Chondrocyte (in vitro differentiated cells): ENCODE measurements at regions not wholly inside any gene's neighbourhood (a gene's known extent, or its start where the extent isn't known, plus 50 kb on each side); places are given as distances from the start of the nearest gene placed in this dataset.

Source experiments
- DNase-seq: peaks from one replicate; pipeline ENCODE4 v3.0.0; 2021; ENCODE audit warnings: mixed read lengths, low spot score
- H3K27ac Mint-ChIP-seq: one replicate; pipeline ENCODE4 v1.8.0; 2021; ENCODE audit warnings: mild to moderate bottlenecking, moderate library complexity, mixed read lengths; ENCODE audit not compliant: unreplicated experiment
- H3K27me3 Mint-ChIP-seq: 2 replicates; pipeline ENCODE4 v1.8.0; 2021; ENCODE audit warnings: low read depth, mixed read lengths
- H3K36me3 Mint-ChIP-seq: 2 replicates; pipeline ENCODE4 v1.8.0; 2021; ENCODE audit warnings: low read depth, mixed read lengths
- H3K4me1 Mint-ChIP-seq: 2 replicates; pipeline ENCODE4 v1.8.0; 2021; ENCODE audit warnings: low read depth, mild to moderate bottlenecking, mixed read lengths
- H3K4me3 Mint-ChIP-seq: one replicate; pipeline ENCODE4 v1.8.0; 2021; ENCODE audit warnings: mild to moderate bottlenecking, moderate library complexity, mixed read lengths; ENCODE audit not compliant: unreplicated experiment
- H3K9me3 Mint-ChIP-seq: 2 replicates; pipeline ENCODE4 v1.8.0; 2021; ENCODE audit warnings: low read depth, mixed read lengths
- TF ChIP-seq, protein P1 (sequence below): fragments of 200-600 bp; sonication (generic); IDR thresholded peaks from 2 replicates; pipeline ENCODE4 v1.5.0; 2021; ENCODE audit warnings: antibody characterized with exemption, mild to moderate bottlenecking, moderate library complexity

DNA sequence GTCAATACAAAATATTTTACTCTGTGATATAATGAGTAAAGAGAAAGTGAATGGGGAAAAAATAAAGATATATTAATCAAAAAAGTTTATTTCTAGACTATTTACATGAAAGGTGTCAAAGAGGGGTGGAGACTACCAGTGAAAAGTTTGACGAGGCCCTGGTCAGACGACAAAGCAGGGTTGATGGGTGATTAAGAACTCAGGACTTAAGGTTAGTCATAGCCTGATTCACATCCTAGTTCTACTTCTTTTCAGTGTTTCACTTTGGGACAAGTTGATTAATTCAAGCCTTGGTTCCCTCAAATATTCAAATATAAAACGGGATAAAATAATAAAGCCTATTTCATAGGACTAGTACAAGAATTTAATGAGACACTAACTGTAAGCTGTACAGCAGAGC, 178.2 kb upstream of the HS3ST5 start:
- Mint-ChIP-seq H3K9me3 (no peaks in the 10 kb centered on the region), H3K4me1 (peaks cover 5% of the 10 kb centered on the region), H3K27me3 (peaks cover 4% of the 10 kb centered on the region), H3K4me3 (no peak overlapping the region), H3K27ac (no peak overlapping the region), H3K36me3 (no peaks in the 10 kb centered on the region)
- TF ChIP-seq, protein P1, sequence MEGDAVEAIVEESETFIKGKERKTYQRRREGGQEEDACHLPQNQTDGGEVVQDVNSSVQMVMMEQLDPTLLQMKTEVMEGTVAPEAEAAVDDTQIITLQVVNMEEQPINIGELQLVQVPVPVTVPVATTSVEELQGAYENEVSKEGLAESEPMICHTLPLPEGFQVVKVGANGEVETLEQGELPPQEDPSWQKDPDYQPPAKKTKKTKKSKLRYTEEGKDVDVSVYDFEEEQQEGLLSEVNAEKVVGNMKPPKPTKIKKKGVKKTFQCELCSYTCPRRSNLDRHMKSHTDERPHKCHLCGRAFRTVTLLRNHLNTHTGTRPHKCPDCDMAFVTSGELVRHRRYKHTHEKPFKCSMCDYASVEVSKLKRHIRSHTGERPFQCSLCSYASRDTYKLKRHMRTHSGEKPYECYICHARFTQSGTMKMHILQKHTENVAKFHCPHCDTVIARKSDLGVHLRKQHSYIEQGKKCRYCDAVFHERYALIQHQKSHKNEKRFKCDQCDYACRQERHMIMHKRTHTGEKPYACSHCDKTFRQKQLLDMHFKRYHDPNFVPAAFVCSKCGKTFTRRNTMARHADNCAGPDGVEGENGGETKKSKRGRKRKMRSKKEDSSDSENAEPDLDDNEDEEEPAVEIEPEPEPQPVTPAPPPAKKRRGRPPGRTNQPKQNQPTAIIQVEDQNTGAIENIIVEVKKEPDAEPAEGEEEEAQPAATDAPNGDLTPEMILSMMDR: no peak
- DNase-seq: no peak

DNA sequence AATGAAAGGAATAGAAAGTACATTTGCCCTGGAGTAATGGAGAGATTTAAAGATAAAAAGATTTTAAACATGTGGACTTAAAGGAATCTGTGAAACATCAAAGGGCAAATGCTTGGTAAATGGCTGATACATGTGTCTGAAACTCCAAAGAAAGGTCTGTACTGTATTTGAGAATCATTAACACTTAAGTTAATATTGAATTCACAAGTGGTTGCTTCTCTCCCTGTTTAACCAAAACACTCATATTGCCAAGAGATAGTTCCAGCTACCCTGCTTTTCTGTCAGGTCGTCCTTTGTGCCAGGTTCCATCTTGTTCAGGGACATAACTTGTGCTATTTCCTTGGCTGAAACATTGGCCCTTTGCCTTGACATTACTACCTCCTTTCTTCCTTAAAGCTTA, 171.3 kb upstream of the HS3ST5 start:
- no peak for DNase-seq
- Mint-ChIP-seq H3K4me3 (no peak overlapping the region), H3K36me3 (no peaks in the 10 kb centered on the region), H3K27ac (no peak overlapping the region), H3K4me1 (no peaks in the 10 kb centered on the region), H3K27me3 (no peaks in the 10 kb centered on the region), H3K9me3 (peaks cover 14% of the 10 kb centered on the region)
- TF ChIP-seq, protein P1: no peak

DNA sequence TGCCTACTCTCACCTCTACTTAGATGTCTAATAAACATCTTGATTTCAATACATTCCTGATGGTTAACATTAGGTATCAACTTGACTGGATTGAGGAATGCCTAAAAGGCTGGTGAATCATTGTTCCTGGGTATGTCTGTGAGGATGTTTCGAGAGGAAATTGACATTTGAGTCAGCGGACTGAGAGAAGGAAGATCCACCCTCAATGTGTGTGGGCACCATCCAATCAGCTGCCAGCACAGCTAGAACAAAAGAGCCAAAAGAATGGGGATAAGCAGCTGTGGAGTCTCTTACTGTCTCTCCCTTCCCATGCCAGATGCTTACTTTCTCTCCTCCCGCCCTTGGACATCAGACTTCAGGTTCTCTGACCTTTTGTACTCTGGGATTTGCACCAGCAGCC, 128.6 kb upstream of the HS3ST5 start:
- no peaks in the 10 kb centered on the region for H3K27me3 Mint-ChIP-seq
- no peaks in the 10 kb centered on the region for H3K4me1 Mint-ChIP-seq
- TF ChIP-seq, protein P1: no peak
- H3K9me3 Mint-ChIP-seq: peaks cover 3% of the 10 kb centered on the region
- H3K4me3 Mint-ChIP-seq: no peak overlapping the region
- no peaks in the 10 kb centered on the region for H3K36me3 Mint-ChIP-seq
- no peak for DNase-seq
- H3K27ac Mint-ChIP-seq: no peak overlapping the region

DNA sequence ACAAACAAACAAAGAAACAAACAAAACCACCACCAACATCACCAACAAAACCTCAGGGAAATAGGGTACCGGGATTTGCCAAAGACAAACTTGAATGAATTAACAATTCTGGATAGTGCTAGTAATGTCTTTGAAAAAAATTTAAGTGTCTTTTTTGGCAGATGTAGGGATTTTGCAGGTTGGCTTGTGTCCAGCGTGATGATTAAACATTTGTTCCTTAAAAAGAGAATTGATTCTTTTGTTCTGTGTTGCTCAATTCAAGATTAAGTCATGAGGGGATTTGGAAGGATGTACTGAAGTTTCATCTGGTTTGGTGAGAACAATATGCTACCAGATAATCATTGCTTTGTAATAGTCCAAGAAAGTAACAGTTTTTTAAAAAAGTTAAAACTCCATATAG, 125.1 kb upstream of the HS3ST5 start:
- no peaks in the 10 kb centered on the region for H3K36me3 Mint-ChIP-seq
- H3K27me3 Mint-ChIP-seq: no peaks in the 10 kb centered on the region
- no peak overlapping the region for H3K27ac Mint-ChIP-seq
- H3K9me3 Mint-ChIP-seq: peaks cover 3% of the 10 kb centered on the region
- TF ChIP-seq, protein P1: no peak
- no peak overlapping the region for H3K4me3 Mint-ChIP-seq
- H3K4me1 Mint-ChIP-seq: no peaks in the 10 kb centered on the region
- no peak for DNase-seq

DNA sequence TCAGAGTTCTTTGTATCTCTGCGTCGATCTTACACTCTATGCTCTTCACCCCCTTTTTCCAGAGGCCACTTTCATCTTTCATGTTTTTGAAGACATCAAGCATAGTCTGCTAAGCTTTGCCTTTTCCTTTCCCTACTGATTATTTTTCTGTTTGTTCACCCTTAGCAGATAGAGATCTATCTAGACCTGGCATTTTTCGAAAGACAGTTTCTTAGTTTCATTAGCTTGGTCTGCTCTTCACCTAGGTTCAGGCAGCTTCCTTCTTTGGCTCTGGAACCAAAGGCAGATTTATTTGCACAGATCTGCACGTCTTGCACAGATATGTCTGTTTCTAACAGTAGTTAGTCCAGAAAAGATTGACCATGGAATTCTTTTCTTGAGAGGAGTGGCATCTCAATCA, 122.7 kb upstream of the HS3ST5 start:
- no peaks in the 10 kb centered on the region for H3K9me3 Mint-ChIP-seq
- H3K27me3 Mint-ChIP-seq: no peaks in the 10 kb centered on the region
- no peak for DNase-seq
- H3K27ac Mint-ChIP-seq: no peak overlapping the region
- H3K4me3 Mint-ChIP-seq: no peak overlapping the region
- H3K36me3 Mint-ChIP-seq: no peaks in the 10 kb centered on the region
- TF ChIP-seq, protein P1: no peak
- H3K4me1 Mint-ChIP-seq: no peaks in the 10 kb centered on the region
